Prostate gland (tissue), 2 donors: ENCODE measurements at regions not wholly inside any gene's neighbourhood (a gene's known extent, or its start where the extent isn't known, plus 50 kb on each side); places are given as distances from the start of the nearest gene placed in this dataset.

ENCODE experiments used
- DNase-seq: peaks from one replicate; pipeline ENCODE4 v3.0.0-alpha.2; 2019; ENCODE audit warnings: low spot score
- H3K27ac ChIP-seq, 2 donors: fragments of 200-600 bp; sonication (generic); 2 replicates each; pipeline ENCODE4 v1.5.1; 2017 to 2019
- H3K27me3 ChIP-seq: fragments of 200-600 bp; sonication (generic); replicated peaks from 2 replicates; pipeline ENCODE4 v1.5.1; 2019; ENCODE audit not compliant: insufficient read depth
- H3K36me3 ChIP-seq, 2 donors: fragments of 200-600 bp; sonication (generic); 1 replicate in 1 of 2; 2 replicates in 1 of 2; pipeline versions ENCODE4 v1.5.1 to v1.8.1; 2017 to 2019
- H3K4me1 ChIP-seq: fragments of 200-600 bp; sonication (generic); replicated peaks from 2 replicates; pipeline ENCODE4 v1.5.1; 2019
- H3K4me3 ChIP-seq, 2 donors: fragments of 200-600 bp; sonication (generic); 2 replicates each; pipeline ENCODE4 v1.5.1; 2017 to 2019
- H3K9me3 ChIP-seq: fragments of 200-600 bp; sonication (generic); 2 replicates; pipeline ENCODE4 v1.5.1; 2017
- POLR2A ChIP-seq: fragments of 450-650 bp; IDR thresholded peaks from one replicate; pipeline ENCODE4 v1.6.1; 2016; ENCODE audit warnings: antibody characterized with exemption, mild to moderate bottlenecking
- POLR2AphosphoS5 ChIP-seq: sonication (generic); formaldehyde crosslinking; IDR thresholded peaks from one replicate; pipeline ENCODE4 v1.6.1; 2017; ENCODE audit warnings: antibody characterized with exemption
- WGBS: methylation state at CpG from one replicate; pipeline ENCODE4 v1.1.5; 2018; 5-methylcytosine and 5-hydroxymethylcytosine counted together
- intact Hi-C: fragments of 100-400 bp; cut with DNase I; formaldehyde crosslinking; loops from one replicate; pipeline ENCODE4 v1.14.2; 2022
- TF ChIP-seq, protein P1 (sequence below), 4 experiments: fragments of 200-600 bp in 2 of 4; fragments of 450-650 bp in 2 of 4; sonication (generic) in 2 of 4; IDR thresholded peaks; 1 replicate in 3 of 4; 2 replicates in 1 of 4; pipeline ENCODE4 v1.5.1; 2016 to 2019; ENCODE audit warnings: antibody characterized with exemption in 4 of 4, mild to moderate bottlenecking in 2 of 4, moderate library complexity in 2 of 4

DNA sequence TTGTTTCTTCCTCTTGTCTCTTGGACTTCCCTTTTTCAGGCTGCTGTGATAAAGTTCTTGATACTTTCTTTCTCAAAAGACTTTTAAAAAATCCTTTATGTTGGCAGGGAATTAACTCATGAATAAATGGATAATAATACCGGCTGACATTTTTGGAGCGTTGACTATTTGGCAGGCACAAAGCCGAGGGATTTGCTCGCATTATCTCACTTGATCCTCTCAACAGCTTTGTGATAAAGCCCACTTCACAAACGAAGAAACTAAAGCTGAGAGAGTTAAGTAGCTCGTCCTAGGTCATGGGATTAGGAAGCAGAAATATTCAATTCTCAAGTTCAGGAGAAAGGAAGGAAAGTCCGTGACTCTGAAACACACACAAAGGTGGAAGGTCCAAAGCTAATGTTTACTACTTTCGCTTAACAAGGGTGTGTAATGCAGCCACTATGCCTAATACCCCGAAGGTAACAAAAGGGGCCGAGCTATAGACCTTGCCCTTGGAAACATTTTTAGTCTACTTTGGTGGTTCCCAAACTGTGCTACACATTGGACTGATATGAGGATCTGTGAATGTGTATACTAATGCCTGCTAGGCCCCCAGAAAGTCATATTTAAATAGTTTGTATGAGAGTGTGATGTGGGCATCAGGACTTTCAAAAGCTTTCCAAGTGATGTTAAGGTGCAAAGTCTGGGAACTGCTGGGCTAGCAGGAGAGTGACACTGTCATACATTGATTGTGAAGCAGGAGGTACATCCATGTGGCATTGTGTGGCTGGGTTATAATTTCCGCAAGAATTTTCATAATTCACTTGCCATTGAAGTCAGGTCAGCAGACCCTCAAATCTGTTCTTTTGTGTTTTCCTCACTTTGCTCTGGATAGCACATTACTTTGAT is 508.4 kb downstream of the PLCL1 start:
- no peaks in the 10 kb centered on the region for H3K4me1 ChIP-seq
- H3K36me3 ChIP-seq: no peaks in the 10 kb centered on the region
- intact Hi-C loops: loop anchor here (10.0 kb wide), 2 partner anchors 1152 to 1542 kb away; partner anchors contain the start of gene FTCDNL1
- no peak overlapping the region for H3K4me3 ChIP-seq
- no peak for DNase-seq
- no peaks in the 10 kb centered on the region for H3K27me3 ChIP-seq
- TF ChIP-seq, protein P1, sequence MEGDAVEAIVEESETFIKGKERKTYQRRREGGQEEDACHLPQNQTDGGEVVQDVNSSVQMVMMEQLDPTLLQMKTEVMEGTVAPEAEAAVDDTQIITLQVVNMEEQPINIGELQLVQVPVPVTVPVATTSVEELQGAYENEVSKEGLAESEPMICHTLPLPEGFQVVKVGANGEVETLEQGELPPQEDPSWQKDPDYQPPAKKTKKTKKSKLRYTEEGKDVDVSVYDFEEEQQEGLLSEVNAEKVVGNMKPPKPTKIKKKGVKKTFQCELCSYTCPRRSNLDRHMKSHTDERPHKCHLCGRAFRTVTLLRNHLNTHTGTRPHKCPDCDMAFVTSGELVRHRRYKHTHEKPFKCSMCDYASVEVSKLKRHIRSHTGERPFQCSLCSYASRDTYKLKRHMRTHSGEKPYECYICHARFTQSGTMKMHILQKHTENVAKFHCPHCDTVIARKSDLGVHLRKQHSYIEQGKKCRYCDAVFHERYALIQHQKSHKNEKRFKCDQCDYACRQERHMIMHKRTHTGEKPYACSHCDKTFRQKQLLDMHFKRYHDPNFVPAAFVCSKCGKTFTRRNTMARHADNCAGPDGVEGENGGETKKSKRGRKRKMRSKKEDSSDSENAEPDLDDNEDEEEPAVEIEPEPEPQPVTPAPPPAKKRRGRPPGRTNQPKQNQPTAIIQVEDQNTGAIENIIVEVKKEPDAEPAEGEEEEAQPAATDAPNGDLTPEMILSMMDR (IDR thresholded peaks at IDR 0.05): no peak
- no peak for TF ChIP-seq POLR2A
- no peak for TF ChIP-seq POLR2AphosphoS5
- no peak overlapping the region for H3K27ac ChIP-seq
- WGBS: 79% methylated on average over 11 of the region's 11 CpGs
- H3K9me3 ChIP-seq: no peaks in the 10 kb centered on the region

- no peak for DNase-seq
- Histone ChIP-seq H3K27ac (no peak overlapping the region), H3K4me1 (no peaks in the 10 kb centered on the region), H3K36me3 (no peaks in the 10 kb centered on the region), H3K4me3 (no peak overlapping the region), H3K9me3 (no peaks in the 10 kb centered on the region), H3K27me3 (no peaks in the 10 kb centered on the region)
- 90% methylated on average over 5 of the region's 5 CpGs for WGBS
- intact Hi-C loops: loop anchor here (10.0 kb wide), 2 partner anchors 1154 to 1544 kb away; partner anchors contain the start of gene FTCDNL1
- no peak for TF ChIP-seq POLR2AphosphoS5
- TF ChIP-seq, protein P1 (IDR thresholded peaks at IDR 0.05): no peak
- TF ChIP-seq POLR2A: no peak
These were observed 506.6 kb downstream of the PLCL1 start for GRCh38 chr2:198311020-198311419.

DNA sequence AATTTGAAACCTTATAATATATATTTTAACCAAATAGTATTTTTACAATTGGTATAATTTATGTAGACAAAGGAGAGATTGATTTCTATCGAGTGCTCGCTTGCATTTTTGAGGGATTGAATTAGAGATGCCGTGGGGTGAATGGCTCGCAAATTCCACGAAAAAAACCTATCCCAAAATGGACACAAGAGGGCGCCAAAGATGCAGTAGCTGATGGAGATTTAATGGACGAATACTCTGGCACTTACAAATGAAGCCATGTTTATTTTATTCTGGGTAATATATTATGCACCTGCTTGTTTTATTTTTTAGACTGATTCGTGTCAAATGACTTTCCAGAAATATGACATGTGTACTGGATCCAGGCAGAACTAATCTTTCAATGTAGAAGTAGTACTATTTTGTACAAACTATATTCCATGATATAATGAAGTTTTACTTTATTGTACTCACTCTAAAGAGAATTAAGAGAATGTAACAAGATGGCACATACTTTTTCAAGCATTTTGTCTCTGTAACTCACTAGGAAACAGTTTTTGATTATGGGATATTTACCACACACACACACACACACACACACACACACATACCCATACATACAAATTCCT is 505.4 kb downstream of the PLCL1 start:
- intact Hi-C loops: loop anchor here (10.0 kb wide), 2 partner anchors 1155 to 1545 kb away; partner anchors contain the start of gene FTCDNL1
- H3K36me3 ChIP-seq: no peaks in the 10 kb centered on the region
- 6% methylated on average over 8 of the region's 8 CpGs for WGBS
- no peak overlapping the region for H3K4me3 ChIP-seq
- H3K27me3 ChIP-seq: no peaks in the 10 kb centered on the region
- no peak overlapping the region for H3K27ac ChIP-seq
- H3K9me3 ChIP-seq: no peaks in the 10 kb centered on the region
- no peak for DNase-seq
- no peak for TF ChIP-seq POLR2AphosphoS5
- no peak for TF ChIP-seq POLR2A
- TF ChIP-seq, protein P1 (IDR thresholded peaks at IDR 0.05): peak; percentile 55 to 68 (median 59)
- H3K4me1 ChIP-seq: no peaks in the 10 kb centered on the region

DNA sequence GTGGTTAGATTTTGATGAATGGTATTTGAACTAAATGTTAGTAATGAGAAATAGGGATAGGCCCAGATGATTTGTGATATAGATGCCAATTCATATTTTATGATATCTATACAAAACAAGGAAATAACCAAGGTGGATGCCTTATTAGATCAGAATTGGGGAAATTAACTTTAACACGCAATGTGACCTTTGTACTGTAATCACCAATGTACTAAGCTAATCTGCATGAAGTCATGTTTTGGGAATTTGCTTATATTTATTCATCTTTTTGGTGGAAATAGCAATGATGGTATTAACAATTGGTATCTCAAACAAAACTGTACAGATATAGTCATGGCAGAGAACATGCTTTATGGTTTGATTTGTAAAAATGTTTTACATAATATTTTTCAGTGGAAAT is 504.7 kb downstream of the PLCL1 start:
- H3K9me3 ChIP-seq: no peaks in the 10 kb centered on the region
- H3K4me3 ChIP-seq: no peak overlapping the region
- H3K27ac ChIP-seq: no peak overlapping the region
- no peak for DNase-seq
- H3K4me1 ChIP-seq: no peaks in the 10 kb centered on the region
- no peaks in the 10 kb centered on the region for H3K36me3 ChIP-seq
- WGBS: 93% methylated on average over 1 of the region's 1 CpG
- TF ChIP-seq, protein P1 (IDR thresholded peaks at IDR 0.05): no peak
- TF ChIP-seq POLR2AphosphoS5 (no peak), POLR2A (no peak)
- H3K27me3 ChIP-seq: no peaks in the 10 kb centered on the region
- intact Hi-C loops: no loop called here
